ENCODE measurements at regions not wholly inside any gene's neighbourhood (a gene's known extent, or its start where the extent isn't known, plus 50 kb on each side); places are given as distances from the start of the nearest gene placed in this dataset.

GRCh38 chr2:211241891-211242290 is 685.5 kb downstream of the CPS1 start:
- DNase-seq = no peak
- TF ChIP-seq EP300 (IDR thresholded peaks at IDR 0.05) = no peak
- no peak for TF ChIP-seq POLR2AphosphoS5 (IDR thresholded peaks at IDR 0.05)
- TF ChIP-seq POLR2A (IDR thresholded peaks at IDR 0.05) = no peak
- no peak for TF ChIP-seq CTCF (IDR thresholded peaks at IDR 0.05)
- Histone ChIP-seq H3K4me3 (no peak overlapping the region), H3K27ac (no peak overlapping the region), H3K9me3 (no peaks in the 10 kb centered on the region), H3K4me1 (no peaks in the 10 kb centered on the region), H3K36me3 (no peaks in the 10 kb centered on the region), H3K27me3 (no peaks in the 10 kb centered on the region)
- no peak for ATAC-seq (ENCODE audit: low FRiP score in 2 of 2)
- 92 to 93% methylated on average over 3 of the region's 3 CpGs for WGBS, 2 donors

GRCh38 chr2:211247751-211248150 is 691.4 kb downstream of the CPS1 start:
- 69 to 77% methylated on average over 1 of the region's 1 CpG for WGBS, 2 donors
- TF ChIP-seq CTCF (IDR thresholded peaks at IDR 0.05) (no peak), EP300 (IDR thresholded peaks at IDR 0.05) (no peak), POLR2AphosphoS5 (IDR thresholded peaks at IDR 0.05) (no peak), POLR2A (IDR thresholded peaks at IDR 0.05) (no peak)
- Histone ChIP-seq H3K36me3 (no peaks in the 10 kb centered on the region), H3K27ac (no peak overlapping the region), H3K9me3 (no peaks in the 10 kb centered on the region), H3K4me1 (no peaks in the 10 kb centered on the region), H3K27me3 (no peaks in the 10 kb centered on the region), H3K4me3 (no peak overlapping the region)
- DNase-seq = no peak
- no peak for ATAC-seq (ENCODE audit: low FRiP score in 2 of 2)

- Histone ChIP-seq H3K36me3 (no peaks in the 10 kb centered on the region), H3K27me3 (no peaks in the 10 kb centered on the region), H3K9me3 (no peaks in the 10 kb centered on the region), H3K27ac (no peak overlapping the region), H3K4me1 (no peaks in the 10 kb centered on the region), H3K4me3 (no peak overlapping the region)
- WGBS, 2 donors = 25 to 39% methylated on average over 2 of the region's 2 CpGs
- DNase-seq (no peak), ATAC-seq (ENCODE audit: low FRiP score in 2 of 2) (no peak)
- TF ChIP-seq POLR2A (IDR thresholded peaks at IDR 0.05) (no peak), CTCF (IDR thresholded peaks at IDR 0.05) (no peak), POLR2AphosphoS5 (IDR thresholded peaks at IDR 0.05) (no peak), EP300 (IDR thresholded peaks at IDR 0.05) (no peak)
Observed at GRCh38 chr2:211248841-211249240, 692.4 kb downstream of the CPS1 start.

GRCh38 chr2:211251016-211251415 is 694.6 kb downstream of the CPS1 start:
- ATAC-seq (ENCODE audit: low FRiP score in 2 of 2) (no peak), DNase-seq (no peak)
- TF ChIP-seq POLR2A (IDR thresholded peaks at IDR 0.05) (no peak), CTCF (IDR thresholded peaks at IDR 0.05) (no peak), POLR2AphosphoS5 (IDR thresholded peaks at IDR 0.05) (no peak), EP300 (IDR thresholded peaks at IDR 0.05) (no peak)
- no peaks in the 10 kb centered on the region for H3K4me1 ChIP-seq
- H3K27me3 ChIP-seq = no peaks in the 10 kb centered on the region
- 88 to 93% methylated on average over 2 of the region's 2 CpGs for WGBS, 2 donors
- H3K27ac ChIP-seq = no peak overlapping the region
- no peak overlapping the region for H3K4me3 ChIP-seq
- no peaks in the 10 kb centered on the region for H3K9me3 ChIP-seq
- no peaks in the 10 kb centered on the region for H3K36me3 ChIP-seq

GRCh38 chr2:211258646-211259335 is 702.4 kb downstream of the CPS1 start:
- DNase-seq (no peak), ATAC-seq (ENCODE audit: low FRiP score in 2 of 2) (no peak)
- no peaks in the 10 kb centered on the region for H3K9me3 ChIP-seq
- WGBS, 2 donors = 57 to 60% methylated on average over 1 of the region's 1 CpG
- H3K4me1 ChIP-seq = no peaks in the 10 kb centered on the region
- H3K4me3 ChIP-seq = no peak overlapping the region
- no peak overlapping the region for H3K27ac ChIP-seq
- no peak for TF ChIP-seq CTCF (IDR thresholded peaks at IDR 0.05)
- TF ChIP-seq POLR2AphosphoS5 (IDR thresholded peaks at IDR 0.05) = no peak
- no peak for TF ChIP-seq POLR2A (IDR thresholded peaks at IDR 0.05)
- TF ChIP-seq EP300 (IDR thresholded peaks at IDR 0.05) = no peak
- no peaks in the 10 kb centered on the region for H3K27me3 ChIP-seq
- H3K36me3 ChIP-seq = no peaks in the 10 kb centered on the region

Measured in upper lobe of left lung (tissue), 6 donors.